MM.1S (cell line): ENCODE measurements at regions not wholly inside any gene's neighbourhood (a gene's known extent, or its start where the extent isn't known, plus 50 kb on each side); places are given as distances from the start of the nearest gene placed in this dataset.

ENCODE experiments used
- EZH2 ChIP-seq: fragments of 300-600 bp; sonication (generic); optimal IDR thresholded peaks from 2 replicates; pipeline ENCODE3; 2017; ENCODE audit warnings: low read depth, mild to moderate bottlenecking, antibody characterized with exemption, low read length, mixed read lengths
- EZH2phosphoT487 ChIP-seq: fragments of 300-600 bp; sonication (generic); IDR thresholded peaks from 2 replicates; pipeline ENCODE4 v1.6.1; 2018; ENCODE audit warnings: antibody characterized with exemption, low read length
- TF ChIP-seq, protein P1 (sequence below): fragments of 300-600 bp; sonication (generic); IDR thresholded peaks from 2 replicates; pipeline ENCODE4 v1.5.1; 2016; ENCODE audit warnings: antibody characterized with exemption, low read length, mixed read lengths

DNA sequence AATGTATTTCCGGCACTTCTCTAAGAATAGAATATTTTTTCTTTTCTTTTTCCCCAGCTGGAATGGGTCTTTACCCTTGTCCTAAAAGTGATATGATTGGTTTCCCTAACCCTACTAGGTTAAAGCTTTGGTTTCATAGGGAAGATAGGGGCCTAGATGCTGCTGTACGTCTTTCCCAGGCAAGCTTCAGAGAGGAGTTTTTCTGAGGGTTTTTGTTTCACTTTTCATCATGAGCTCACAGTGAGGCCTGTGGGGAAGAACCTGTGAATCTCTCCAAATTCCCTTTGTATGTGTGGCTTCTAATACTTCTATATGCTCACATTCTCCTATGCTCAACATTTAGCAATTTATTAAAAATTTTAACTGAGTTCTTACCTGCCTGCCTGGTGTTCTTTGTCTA, 320.0 kb upstream of the PCDH18 start:
- TF ChIP-seq EZH2phosphoT487 (no peak), EZH2 (no peak)
- TF ChIP-seq, protein P1, sequence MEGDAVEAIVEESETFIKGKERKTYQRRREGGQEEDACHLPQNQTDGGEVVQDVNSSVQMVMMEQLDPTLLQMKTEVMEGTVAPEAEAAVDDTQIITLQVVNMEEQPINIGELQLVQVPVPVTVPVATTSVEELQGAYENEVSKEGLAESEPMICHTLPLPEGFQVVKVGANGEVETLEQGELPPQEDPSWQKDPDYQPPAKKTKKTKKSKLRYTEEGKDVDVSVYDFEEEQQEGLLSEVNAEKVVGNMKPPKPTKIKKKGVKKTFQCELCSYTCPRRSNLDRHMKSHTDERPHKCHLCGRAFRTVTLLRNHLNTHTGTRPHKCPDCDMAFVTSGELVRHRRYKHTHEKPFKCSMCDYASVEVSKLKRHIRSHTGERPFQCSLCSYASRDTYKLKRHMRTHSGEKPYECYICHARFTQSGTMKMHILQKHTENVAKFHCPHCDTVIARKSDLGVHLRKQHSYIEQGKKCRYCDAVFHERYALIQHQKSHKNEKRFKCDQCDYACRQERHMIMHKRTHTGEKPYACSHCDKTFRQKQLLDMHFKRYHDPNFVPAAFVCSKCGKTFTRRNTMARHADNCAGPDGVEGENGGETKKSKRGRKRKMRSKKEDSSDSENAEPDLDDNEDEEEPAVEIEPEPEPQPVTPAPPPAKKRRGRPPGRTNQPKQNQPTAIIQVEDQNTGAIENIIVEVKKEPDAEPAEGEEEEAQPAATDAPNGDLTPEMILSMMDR: no peak
